HG03432 (cell line): ENCODE measurements at regions not wholly inside any gene's neighbourhood (a gene's known extent, or its start where the extent isn't known, plus 50 kb on each side); places are given as distances from the start of the nearest gene placed in this dataset.

Source experiments
- ATAC-seq: cut with Tn5 transposase; IDR thresholded peaks from one replicate; pipeline ENCODE4 v1.9.1; 2021; ENCODE audit warnings: mild to moderate bottlenecking, moderate library complexity; ENCODE audit not compliant: unreplicated experiment

DNA sequence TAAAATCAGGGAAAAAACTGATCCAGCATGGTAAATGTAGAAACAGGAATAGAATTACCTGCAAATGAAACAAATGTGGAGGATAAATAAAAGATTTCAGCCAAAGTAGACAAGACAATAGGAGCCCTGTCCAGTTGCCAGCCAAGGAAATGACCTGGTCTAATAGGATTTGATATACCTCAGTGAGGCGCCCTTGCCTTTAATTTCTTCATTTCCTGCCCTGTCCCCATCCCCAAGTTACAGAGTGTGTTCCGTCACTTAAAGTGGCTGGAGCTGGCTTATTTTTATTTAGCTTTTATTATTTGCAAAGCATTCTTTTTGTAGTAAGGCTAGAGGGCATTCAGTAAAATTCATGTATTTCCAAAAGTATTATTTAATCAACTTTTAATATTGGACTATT, 1022.0 kb downstream of the EFNB2 start:
- no peak for ATAC-seq

DNA sequence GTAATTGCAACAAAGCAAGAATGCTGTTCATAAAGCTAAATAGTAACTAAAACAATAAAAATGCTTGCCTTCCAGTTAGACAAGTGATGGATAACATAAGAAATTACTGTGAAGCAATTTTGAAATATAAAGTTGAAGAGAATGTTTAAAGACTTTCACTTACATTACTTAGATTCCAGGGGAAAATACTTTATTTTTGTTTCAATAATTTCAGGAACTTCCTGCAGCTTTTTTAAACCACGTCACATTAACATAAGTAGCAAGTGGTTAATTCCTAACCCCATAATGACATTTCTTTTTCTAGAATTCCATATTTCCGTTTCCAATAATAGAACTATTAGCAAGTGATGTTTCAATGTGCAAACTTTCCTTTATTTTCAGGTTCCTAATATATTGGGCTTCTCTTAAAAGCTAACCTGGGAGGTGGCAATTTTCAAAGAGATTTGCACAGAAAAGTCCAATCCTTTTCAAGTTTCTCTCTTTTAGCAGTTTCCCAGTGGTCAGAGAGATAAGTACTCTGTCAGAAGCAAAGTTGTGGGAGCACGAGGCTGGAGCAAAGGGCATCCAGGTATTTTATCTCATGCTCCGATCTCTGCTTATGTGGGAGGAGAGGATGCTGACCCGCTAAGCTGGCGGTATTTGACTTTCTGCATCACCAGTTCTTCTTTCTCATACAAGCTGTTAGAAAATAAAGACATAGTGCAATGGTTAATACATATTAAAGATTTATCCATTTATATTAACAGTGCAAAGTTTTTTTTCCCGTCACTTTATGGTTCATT, 1025.3 kb downstream of the EFNB2 start:
- ATAC-seq: no peak

DNA sequence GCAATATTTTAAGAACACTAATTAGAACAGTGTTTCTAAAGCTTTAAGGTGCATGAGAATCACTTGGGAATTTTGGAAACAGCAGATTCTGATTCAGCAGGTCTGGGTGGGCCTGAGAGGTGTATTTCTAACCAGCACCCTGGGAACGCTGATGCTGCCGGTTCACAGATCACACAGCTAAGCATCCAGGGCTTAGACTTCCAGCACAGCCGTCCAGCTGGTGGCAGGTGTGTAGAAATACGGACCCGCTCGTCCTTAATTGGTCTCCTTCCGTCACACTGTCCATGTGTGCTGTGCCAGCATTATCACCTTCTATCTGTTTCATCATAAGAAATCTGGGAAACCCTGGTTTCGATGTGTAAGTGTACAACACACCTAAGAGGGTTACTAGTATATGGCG, 1029.0 kb downstream of the EFNB2 start:
- ATAC-seq: no peak

DNA sequence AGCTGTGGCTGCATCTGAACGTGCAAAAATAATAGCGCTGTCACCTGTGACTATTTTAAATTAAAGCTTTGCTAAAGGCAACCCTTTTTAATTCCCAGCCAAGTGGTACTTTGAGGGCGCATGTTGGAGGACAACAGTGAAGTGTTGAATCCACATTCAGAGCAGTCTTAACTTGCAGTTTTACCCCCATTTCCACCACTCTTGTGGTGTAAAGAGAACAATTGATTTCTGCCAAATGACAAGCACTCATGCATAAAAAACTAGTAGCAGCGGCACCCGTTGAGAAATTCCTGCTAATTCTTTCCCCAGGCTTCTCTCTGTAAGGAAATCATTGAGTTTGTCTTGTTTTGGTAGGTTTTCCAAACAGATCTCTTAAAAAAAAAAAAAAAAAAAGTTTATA, 1033.3 kb downstream of the EFNB2 start:
- ATAC-seq: no peak

DNA sequence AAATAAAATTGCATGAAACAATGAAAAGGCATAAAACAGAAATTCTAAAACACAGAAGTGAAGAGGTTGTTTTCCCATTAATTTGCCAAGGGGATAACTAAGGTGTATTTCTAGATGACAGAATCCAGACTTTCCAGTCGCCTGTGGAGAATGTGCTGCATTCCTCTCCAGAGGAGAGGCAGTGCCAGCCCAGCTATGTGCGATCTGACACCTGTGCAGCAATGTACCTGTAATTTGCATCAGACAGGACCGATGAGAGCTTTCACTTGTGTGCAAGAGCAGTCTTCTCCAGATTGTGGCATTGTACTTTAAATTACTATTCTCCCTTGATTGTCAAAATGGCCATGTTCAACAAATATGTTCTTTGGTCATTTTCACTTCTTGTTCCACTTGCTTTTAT, 1037.9 kb downstream of the EFNB2 start:
- no peak for ATAC-seq

DNA sequence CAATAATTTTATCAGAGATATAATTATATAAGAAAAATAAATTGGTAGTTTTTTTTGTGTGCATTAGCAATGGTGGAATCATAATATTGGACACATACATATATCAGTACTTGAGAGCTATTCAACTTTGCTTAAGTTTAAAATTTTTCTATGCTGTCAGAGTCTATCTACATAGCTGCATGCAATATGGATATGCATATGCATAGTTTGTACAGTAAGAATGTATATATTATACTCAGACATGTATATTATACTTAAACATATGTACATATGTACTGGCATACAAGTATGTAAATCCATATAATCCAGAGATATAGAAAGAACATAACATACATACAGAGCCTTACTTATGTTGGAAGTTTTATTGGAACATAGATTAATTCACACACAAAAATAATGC, 1043.2 kb downstream of the EFNB2 start:
- no peak for ATAC-seq

DNA sequence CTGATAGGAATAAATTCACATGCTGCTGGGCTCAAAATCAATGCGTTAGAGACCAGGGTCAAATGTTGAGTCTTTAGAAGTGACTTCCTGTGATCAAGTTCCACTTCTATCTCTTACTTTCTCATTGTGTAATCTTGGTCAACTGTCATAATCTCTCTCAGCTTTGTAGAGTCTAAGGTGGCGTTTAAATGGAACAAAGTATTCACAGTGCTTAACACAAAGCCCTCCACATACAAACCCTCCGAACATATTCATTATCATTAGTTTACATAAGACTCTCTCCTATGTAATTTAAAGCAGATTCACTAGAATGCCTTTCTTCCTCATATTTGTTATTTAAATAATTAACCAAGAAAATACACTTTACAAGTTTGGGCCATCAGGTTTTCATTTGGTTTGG, 1044.1 kb downstream of the EFNB2 start:
- ATAC-seq: no peak

DNA sequence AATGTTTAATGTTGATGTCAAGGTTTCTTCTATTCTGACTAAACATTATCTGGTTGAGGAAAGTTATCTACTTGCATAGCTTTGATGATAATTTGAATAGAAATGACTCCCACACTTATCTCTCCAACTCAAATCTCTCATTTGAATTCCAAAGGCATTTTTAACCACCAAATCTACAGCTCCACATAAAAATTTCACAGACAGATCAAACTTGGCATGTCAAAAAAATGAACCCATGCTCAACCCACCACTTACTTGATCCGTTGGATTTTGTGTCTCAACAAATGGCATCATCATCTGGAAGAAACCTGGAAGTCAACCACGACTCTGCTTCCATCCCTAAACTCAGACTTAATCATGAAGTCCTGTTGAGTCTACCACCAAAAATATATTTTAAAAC, 1050.4 kb downstream of the EFNB2 start:
- no peak for ATAC-seq

DNA sequence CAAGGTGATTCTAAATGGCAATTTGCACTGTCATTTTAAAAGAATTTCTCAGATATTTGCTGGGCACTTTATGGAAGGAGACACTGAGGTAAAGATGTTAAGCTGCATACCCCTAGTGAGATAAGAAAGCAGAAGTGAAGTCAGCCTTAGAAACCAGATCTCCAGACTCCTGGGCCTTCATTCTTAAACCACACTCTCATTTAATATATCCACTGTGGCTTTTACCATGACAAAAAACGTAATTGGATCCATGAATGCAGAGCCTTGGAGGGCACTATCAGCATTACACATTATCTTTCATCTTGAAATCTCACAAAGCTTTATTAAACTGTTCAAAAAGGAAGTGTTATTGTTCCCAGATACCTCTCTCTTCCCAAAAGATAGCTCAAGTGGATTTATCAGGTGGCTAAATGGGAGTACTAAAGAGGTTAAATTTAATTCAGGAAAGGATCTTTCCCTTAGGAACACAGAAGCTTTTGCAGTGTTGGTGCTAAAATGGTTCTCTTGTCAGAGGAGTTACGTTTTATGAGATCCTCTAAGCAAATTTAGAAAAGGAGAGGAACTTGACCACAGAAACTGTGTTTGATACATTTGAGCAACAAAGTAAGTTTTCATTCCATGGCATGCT, 1060.4 kb downstream of the EFNB2 start:
- ATAC-seq: no peak

DNA sequence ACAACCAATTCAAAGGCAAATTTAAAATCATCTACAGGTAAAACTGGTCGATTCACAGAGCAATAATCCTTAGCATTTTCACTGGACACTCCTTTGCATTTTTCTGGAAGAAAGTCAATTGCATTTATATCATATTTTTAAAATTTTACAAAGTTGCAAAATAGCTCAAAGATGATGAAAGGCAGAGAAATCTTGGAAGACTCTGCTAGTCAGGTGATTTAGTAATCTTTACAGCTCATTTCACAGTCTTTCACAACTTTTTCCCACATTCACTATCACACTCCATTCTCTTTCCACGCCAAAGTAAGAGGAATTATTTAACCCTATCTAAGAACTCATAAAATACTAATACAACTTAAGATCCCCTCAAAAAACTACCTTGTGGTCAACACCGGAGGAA, 1063.8 kb downstream of the EFNB2 start:
- no peak for ATAC-seq

DNA sequence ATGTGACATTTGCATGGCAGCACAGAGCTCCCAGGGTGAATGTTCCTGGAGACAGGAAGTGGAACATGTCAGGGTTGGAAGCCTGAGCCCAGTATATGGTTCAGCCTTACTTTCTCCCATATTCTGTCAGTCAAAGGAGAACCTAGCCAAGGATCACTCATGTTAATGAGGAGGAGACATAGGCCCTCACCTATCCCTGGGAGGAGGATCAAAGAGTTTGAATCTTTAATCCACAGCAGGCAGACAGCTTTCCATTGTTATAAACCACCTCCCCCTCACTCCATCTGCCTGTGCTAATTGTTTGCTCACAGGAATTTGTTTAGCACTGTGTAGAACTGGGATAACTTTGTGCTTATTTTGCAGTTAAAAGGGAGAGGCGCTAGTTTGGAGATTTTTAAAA, 1069.1 kb downstream of the EFNB2 start:
- ATAC-seq: no peak

DNA sequence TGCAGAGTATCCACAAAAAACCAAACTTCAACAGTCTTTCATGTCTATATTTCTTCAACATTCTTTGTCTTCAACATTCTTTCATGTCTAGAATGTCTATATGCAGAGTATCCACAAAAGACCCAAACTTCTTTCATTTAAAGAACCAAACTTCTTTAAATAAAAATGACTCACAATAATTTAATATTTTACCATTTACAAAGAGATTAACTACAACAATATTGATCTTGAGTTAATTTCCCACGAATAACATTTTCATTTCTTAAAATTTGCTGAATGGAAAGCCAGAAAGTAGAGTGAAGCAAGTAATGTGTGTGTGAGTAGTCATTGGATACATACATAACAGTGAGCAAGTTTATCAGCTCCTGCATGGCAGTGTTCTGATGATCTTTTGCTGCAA, 1069.7 kb downstream of the EFNB2 start, which contains the start of gene DAOA:
Gene DAOA (plus strand): TSS at position 301 of the 400 bp plus-strand sequence.
- no peak for ATAC-seq

DNA sequence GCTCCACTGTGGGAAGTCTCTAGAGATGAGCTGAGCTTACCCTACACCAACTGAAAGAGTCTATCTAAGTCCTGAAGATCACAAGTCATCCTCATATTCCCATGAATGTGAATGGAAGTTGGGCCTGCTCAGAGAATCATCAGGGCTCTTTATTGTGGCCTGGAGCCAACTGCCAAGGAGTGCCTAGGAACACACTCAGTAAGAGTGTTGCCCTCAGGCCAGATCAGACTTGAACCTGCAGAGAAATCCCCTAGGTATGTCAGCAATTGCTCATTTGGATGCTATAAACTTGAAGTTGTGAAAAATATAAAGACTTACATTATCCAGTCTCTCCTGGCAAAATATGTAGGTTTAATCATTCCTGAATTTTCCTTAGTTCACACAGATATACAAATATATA, 1070.2 kb downstream of the EFNB2 start:
- no peak for ATAC-seq

DNA sequence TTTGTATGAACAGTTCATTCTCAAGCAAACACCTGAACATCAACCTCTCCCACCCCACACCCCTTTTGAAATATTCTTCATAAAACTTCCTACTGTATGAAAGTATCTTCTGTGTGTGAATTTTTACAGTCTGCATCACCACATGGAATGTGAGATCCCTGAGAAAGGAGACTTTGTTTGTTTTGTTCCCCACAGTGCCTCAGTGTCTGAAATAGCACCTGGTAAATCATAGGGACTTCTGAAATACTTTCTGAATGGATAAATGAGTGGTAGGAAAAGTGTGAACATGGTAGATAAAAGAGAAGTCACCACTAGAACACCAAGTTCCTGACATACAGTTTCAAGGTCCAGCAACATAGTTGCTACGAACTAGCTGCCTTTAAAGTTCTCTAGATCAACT, 1071.2 kb downstream of the EFNB2 start:
- no peak for ATAC-seq

DNA sequence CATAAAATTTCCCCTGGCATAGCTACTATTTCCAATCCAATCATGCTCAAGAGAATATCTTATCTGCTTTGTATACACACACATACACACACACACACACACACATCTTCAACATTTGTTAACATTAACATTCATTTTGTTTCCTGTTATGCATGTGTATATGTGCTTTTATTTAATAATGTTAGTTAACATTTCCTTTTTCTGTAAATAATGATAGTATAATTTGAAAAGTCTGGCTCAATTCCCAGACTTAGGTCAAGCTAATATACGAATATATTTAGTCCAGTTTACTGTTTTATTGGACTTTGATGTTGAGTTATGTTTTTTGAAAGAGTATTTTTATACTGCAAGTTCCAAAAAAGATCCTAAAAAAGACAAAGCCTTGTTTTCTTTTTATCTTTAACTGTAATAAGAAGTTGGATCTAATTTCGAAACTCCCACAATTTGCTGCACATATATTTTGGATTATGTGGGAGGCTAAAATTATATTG, 1072.4 kb downstream of the EFNB2 start:
- no peak for ATAC-seq

DNA sequence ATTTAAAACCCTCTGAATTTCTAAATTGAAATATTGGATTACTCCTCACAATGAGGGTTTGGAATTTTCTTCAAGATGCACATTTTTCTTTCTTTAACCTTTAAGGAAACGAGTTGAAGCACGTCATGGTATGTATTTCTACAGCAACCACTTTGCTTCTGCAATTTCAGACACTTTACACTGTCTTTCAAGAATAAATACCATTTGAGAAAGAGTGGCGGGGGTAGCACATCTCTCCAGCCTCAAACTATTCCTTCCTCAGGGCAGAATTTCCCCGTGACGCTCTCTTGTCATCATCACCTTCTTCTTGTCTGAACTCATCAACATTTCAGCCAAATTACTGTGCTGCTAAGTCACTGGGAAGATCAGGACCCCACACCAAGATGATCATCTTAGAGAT, 1073.4 kb downstream of the EFNB2 start:
- no peak for ATAC-seq

DNA sequence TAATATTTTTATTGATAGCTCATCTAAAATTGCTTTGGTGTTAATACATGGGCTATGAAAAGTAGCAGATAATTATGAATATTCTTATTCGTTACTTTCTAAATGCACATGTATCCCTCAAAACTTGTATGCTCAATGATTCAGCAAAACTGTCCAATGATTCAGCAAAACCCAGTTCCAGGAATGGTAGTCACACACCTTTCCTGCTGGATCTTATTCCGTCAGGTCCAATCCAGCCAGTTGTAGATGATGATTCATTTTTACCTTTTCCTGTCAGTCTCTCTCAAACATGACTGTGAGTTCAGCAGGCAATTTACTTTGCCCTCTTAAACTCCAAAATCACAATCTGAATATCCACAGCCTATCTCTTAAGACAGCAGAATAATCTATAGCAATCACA, 1082.6 kb downstream of the EFNB2 start:
- ATAC-seq: no peak

DNA sequence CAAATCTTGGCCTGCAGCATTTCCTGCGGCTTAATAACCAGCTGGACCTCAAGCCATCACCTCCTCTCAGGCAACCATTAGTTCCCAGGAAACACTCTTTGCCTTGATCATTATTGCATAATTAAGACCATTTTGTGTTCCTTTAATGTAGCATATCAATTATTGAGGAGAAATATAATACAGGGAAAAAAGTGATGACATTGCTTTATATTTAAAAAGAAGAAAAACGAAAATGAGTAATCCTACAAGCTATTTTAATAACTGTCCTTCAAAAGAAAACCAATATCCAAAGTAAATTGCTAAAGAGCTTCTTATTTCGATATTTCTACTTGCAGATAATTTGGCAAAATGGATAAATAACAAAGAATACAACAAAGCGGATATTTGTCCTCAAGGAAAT, 1084.7 kb downstream of the EFNB2 start:
- ATAC-seq: no peak

DNA sequence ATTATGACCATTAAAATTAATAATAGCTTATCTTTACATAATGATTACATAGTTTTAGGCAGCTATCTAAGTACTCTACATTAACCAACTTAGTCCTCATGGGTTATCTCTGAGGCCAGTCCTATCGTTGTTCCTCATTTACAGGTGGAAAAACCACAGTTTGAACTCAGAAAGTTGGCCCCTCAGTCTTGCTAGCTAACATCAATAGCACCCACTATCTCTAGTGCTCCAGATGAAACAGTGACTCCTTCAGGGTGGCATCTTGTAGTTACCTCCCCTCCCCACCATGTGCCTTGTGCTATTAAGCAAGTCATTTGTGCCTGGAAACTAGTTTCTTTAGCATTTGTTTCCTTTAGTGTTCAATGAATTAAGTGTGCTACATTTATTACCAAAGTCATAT, 1086.7 kb downstream of the EFNB2 start:
- ATAC-seq: no peak

DNA sequence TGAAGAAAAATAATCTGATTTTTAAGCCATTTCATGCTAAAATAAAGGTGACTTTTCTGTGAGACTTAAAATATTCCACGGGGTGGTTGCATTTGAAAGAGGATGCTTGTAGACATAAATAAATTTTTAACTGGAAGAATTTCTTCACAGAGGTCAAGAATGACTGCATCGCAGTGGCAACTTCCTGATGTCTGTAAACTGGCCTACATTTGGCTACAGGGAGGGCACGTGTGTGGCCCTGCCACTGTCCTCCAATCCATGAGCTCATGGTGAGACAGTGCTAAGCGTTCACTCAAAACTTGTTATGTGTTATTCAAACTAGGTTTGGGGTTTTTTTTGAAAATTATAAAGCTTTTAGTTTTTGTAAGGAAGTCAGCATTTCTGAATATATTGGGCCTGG, 1089.3 kb downstream of the EFNB2 start:
- no peak for ATAC-seq

DNA sequence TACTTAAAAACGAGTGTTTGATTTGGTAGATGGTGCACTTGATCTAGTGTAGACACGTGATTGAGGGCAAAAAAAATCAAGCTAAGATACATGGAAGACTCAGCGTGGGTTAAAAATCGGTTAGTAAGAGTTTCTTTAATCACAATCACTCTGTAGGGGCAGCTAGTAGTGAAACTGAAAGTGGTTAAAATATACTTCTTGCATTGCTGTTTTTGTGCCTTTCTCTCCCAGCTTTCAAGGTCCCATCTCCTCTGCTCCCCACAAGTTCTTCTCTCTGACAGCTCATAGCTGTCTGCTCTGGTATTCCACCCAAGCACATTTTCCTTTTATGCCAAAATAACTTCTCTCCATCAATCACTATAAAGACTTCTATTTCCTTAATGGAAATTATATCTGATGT, 1089.7 kb downstream of the EFNB2 start:
- no peak for ATAC-seq

DNA sequence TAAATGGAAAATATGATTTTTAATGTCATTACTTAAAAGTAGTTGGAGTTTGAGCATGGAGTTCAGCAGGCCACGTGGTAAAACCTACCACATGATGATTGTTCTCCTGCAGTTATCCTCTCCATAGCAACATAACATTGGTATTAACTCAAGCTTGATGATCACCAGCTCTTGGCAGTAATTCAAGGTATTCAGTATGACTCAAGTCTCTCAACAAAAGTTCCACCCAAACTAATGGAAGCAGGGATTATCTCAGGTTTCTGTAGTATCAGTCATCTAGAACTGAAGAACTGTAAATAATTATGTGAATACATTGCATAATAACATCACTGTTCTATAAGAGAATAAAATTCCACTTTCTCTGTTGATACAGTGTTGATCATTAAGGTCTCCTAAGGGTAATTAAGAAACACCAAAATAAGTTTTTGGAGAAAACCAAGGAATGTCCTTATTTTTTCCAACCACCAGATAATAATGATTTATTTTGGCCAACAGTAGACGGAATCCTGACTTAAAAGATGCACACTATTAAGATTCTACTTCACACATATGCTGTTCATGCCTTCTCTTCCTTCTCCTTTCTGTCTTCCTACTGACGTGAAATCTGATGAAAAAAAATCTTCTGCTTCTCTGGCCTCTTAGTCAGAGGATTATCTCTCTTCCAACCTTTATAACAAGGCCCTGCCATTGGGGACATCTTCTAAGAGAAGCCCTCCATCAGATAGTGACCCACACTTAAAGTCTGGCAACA, 1092.3 kb downstream of the EFNB2 start:
- ATAC-seq: no peak
